Epidermal melanocyte (primary cell): ENCODE measurements at regions not wholly inside any gene's neighbourhood (a gene's known extent, or its start where the extent isn't known, plus 50 kb on each side); places are given as distances from the start of the nearest gene placed in this dataset.
"Not testable (repeated sequence)": the region's sequence is repeated elsewhere in the genome, so short reads cannot be mapped to it uniquely, and the experiment has no call there.

Experiments used
- DNase-seq: peaks from one replicate; pipeline ENCODE4 v3.0.0; 2011; ENCODE audit warnings: low spot score; ENCODE audit not compliant: insufficient read length

DNA sequence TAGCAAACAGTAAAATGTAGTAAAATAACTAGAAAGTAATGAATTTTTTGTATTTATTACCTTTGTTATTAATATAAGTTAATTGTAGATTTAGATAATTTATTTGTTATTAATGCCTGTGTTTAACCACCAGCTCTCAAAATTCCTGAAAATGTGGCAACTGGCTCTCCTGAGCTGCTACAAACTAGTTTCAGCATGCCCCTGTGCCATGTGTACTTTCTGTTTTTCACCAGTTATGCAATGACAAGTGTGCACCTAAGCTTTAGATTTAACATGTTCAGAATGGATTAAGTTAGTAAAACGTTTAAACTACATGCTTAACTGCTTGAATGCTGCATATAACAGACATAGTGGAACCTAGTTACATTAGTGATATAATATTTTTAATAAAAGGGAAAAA, 88.1 kb downstream of the POSTN start:
- DNase-seq: no peak

DNA sequence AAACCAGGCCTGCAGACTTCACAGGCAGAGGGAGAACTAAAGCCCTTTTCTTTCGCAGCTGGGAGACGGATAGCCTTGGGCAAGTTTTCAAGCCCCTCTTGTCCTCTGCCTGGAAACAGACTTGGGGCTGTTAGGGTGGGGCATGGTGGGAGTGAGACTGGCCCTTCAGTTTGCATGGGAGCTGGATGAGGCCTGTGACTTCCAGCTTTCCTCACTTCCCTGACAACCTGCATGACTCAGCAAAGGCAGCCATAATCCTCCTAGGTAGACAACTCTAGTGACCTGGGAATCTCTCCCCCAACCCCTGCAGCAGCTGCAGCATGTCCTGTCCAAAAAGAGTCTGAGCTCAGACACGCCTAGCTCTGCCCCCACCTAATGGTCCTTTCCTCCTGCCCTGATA, 93.0 kb downstream of the POSTN start:
- no peak for DNase-seq

DNA sequence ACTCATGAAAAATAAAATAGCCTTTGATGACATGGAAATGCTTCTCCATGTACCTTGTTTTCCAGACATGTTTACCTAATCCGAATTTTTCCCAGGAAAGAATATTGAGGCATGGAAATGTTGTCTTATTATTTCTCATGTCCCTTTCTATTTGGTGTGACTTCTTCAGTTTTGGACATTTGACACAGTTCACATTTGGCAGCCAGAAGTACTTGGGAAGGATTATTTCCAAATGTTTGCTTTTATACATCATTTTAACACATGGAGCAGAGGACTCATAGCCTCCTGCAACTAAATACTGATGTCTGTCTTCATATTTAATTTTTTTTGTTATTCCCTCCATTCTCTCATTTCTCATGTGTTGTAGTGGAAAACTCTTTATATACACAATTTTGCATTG, 94.3 kb downstream of the POSTN start:
- DNase-seq: no peak

DNA sequence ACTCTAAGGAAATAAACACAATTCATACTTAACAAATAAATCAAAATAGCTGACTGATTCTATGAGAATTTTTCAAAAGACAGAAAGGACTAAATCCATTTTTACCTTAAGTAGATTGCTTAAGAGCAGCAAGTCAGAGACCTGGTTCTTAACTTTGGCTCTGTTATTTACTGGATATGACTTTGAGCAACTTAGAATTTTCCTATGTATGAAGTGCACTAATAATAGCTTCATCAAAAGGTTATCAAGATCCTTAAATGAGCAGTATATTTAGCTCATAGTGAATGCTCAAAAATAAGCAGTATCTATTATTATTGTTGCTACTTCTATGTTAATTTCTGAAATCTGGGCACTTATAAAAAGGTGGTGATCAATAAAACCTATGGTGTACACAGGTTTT, 95.3 kb downstream of the POSTN start:
- DNase-seq: no peak

DNA sequence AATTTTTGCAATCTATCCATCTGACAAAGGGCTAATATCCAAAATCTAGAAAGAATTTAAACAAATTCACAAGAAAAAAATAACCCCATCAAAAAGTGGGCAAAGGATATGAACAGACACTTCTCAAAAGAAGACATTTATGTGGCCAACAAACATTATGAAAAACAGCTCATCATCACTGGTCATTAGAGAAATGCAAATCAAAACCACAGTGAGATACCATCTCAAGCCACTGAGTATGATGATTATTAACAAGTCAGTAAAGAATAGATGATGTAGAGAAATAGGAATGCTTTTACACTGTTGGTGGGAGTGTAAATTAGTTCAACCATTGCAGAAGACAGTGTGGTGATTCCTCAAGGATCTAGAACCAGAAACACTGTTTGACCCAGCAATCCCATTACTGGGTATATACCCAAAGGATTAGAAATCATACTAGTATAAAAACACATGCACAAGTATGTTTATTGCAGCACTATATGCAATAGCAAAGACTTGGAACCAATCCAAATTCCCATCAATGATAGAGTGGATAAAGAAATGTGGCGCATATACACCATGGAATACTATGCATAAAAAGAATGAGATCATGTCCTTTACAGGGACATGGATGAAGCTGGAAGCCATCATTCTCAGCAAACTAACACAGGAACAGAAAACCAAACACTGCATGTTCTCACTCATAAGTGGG, 96.1 kb downstream of the POSTN start:
- not testable (repeated sequence) for DNase-seq

DNA sequence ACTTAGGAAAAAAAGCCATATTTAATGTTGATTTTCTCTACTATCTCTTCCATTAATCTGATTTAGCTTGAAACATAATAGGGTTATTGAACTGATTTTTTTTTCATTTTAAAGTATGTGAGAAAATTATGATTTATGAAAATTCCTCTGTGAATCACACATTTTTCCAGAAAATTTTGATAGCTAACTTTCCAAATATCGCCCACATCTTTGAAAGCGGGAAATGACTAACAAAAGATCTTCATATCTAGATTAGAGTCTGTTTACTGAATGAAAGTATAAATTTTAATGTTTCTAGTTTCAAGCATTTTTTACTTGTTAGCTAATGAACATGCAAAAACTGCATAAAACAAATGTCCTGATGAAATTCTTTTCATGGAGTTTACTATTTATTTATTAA, 97.4 kb downstream of the POSTN start:
- no peak for DNase-seq

DNA sequence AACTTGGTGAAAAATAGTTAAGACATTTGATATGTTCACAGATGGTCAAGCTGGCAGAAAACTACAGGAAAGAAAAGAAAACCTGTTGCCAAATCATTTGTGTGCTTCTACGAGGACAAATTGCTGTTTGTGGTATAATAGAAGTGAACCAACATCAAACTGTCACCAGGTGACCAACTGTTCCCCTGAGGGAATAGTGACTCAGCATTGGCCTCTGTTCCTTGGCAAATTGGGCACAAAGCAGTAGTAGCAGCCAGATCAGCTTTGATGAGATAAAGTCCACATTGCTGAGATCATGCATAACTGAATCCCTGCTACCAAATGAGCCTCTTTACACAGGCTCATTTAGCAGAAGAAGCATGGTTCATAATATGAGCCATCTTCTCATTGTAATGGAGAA, 103.5 kb downstream of the POSTN start:
- DNase-seq: no peak

DNA sequence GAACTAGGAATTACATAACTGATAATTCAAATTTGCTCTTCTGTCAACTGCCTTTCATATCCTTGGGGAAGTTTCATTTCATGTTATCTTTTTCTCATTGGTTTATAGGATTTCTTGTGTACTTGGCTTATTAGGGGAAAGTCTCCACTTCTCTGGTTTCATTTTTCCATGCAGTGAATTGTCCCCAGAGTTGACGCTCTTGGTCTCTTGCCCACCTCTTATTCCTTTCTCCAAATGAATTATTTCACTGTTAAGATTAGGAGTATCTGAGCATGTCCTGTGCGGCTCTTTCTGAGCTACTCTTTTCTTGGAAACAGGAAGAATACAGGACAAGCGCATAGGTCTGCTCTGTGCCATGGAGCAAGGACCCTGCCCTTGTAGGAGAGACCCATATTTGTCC, 104.8 kb downstream of the POSTN start:
- DNase-seq: no peak

DNA sequence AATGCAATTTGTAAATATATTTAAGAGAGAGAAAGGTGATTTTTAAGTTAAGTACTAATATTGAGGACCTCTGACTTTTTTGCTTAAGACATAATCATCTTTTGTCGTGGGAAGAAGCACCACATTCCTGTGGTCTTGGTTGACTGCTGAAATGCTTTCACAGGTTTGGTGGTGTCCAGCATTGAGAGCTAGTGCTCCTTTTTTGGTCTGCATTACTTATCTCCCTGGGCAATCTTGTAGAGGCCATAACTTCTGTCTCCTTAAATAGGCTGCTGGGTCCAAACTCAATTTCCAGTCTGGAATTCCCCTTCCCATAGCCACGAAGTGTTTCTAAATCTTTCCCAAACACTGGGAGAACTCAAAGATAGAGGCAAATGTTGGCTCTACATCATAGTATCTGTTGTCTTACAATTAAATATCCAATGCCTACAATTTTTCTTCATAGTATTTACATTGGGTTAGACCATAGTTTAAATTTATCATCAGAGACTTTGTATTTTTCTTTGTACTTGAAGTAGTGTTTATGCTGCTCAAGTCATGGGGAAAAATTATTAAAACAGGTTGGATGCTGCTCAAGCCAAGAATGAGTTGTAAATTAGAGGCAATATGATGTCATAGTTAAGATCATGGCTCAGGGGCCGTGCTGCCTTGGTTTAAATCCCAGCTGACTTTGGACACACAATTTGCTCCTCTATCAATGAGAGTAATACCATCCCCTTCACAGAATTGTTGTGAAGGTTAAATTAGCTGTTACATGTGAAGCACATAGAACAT, 105.6 kb downstream of the POSTN start:
- DNase-seq: no peak

DNA sequence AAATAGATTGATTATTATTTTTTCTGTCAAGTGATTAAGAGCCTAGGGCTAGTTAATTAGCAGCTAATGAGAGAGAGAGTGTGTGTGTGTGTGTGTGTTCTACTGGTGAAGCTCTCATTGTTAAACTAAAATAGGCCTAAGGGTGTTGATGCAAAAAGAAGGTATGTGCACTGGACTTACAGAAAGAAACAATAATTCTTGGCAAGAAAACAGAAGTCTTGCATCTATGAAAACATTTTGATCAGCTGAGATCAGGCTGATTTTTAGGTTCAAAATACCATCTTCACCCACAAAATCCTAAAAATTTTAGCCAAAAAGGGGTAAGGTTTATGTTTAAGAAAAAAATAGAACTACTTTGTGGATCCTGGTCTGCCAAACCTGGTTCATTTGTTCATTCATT, 106.5 kb downstream of the POSTN start:
- DNase-seq: no peak

DNA sequence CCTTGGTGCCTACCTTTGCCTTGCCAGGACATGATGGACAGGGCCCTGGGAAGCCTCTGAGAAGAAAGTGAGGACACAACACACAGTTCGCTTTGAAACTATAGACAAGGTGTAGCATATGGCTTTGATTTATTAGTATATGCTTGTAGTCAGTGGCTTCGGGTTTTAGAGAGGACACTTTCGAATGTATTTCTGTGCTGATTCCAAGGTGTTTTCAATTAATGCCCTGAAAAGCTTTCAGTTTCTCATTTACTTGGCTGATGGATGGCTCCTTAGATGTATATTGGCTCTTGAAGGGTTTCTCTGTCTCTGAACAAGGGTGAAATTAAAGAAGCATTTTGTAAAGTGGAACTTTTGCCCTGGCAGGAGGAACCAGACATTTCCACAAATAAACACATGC, 106.9 kb downstream of the POSTN start:
- DNase-seq: no peak

DNA sequence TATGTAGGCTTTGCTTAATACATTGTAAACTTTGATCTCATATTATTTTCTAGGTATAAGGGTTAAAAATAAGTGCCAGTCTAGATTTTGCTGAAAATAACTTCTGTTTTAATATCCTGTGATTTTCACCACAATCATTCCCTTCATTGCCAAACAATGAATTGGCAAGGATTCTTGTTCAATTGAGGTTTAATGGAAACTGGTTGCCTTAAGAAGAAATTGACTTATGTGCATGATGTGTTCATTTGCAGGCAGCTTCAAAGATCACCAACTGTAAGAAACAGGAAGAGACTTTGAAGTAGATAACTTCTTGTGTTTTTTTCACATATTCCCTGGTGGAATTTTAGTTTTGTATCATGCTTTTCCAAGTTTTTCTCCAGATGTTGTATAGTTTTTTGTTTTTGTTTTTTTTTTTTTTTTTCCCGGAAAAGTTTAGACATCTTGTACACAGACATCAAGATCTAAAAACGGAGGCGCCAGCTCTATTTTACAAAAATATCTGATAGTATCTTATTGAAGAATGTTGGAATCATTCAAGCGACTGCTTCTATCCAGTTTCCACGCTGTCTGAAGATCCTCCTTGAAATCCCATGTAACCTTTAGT, 108.3 kb downstream of the POSTN start:
- DNase-seq: no peak

DNA sequence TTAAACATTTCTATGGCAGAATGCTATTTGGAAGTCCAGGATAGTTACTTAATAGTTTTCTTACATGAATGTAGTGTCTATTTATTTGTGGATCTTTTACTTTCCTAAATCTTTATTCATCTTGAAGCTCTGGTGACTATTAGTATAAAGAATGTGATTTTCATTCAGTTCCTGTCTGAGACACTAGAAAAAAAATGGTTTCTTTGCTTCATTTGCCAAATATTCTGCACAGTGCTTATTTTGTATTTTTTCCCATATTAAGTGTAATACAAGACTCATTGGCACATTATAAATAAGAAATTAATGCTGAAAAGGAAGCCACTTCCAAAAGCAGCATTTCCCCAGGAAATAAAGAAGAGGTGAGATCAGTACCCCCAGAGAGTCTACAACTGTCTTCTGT, 109.8 kb downstream of the POSTN start:
- DNase-seq: no peak

DNA sequence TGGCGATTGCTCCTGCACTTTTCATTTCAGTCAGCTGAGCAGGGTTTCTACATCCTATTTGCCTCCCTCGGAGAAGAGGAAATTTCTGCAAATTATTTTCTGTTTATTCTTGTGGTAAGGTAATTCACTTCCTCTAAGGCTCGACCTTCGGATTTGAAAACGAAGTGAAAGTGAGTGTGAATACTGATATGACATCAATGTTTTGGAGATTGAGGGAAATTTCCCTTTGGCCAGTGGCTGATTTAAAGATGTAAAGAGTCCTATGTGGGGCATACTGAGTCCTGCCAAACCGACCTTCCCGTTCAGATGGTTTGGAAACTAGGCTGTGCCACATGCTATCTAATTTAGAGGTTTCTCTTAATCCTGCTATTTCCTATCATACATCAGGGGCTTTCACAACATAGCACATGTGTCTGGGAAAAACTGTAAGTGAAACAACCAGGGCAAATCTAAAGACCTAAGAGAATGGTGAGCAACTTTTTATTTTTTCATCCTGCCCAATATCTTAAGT, 112.3 kb downstream of the POSTN start:
- DNase-seq: no peak

DNA sequence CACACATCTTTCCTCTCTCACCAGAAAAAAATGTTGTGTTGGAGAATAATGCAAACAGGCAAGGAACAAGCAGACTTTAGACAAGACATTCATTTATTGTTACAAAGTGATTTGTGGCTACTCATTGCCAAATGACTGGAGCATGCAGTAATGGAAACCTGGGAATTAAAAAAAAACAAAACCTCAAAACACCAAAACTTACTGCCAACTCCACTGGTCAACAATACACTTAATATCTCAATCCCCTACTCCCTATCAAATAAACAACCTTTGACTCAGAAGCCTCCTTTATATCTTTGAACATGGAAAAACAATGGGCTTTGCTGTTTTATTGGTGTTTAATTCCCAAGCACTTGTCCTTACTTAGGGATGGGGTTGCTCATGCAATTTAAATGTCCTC, 112.8 kb downstream of the POSTN start:
- no peak for DNase-seq

DNA sequence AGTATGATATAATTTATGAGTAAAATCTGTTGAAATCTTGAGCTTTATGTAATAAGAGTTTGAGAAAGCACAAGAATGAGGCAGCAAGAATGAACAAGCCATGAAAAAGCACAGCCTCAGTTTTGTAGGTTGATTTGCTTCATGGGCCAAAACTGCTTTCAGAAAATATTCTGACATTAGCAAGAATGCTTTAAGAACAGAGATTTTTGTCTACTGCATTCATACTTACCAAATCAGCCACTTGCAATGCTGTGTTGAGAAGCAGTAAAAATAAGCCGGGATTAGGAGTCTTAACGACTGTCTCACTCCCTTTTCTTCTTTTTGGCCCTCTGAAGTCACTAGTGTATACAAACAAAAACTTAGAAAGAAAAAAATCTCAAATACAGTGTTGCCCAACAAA, 114.5 kb downstream of the POSTN start:
- DNase-seq: no peak

DNA sequence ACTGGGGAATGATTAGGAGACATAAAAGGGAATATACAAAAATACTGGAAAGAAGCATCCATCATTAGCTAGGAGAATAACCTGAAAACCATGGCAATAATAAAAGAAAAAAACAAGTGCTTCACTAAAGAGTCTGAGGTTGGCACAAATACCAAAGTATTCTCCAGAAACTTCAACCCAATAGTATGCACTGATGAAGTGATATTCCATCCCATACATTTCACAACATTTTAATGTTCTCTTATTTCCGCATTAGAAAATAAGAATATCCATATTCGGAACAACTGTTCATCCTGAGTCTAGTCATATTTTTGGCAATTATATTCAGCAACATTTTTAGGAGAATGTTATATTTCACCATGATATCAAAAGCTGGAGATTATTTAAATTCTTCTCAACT, 116.2 kb downstream of the POSTN start:
- DNase-seq: no peak

DNA sequence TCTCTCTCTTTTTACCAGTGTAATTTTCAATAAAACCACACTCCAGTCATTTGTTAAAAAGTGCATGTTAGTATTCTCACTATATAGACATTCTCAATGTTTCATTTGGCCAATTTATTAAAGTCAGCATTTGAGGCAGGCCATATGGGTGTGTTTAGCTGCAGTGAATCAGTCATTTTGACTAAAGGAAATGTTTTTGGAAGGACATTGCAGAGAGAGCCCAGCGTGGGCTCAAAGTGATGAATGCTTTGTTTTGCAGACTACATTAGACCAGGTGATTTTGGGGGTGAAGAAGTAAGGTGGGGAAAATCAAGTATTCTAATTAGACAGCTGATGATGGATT, 116.7 kb downstream of the POSTN start:
- DNase-seq: no peak

DNA sequence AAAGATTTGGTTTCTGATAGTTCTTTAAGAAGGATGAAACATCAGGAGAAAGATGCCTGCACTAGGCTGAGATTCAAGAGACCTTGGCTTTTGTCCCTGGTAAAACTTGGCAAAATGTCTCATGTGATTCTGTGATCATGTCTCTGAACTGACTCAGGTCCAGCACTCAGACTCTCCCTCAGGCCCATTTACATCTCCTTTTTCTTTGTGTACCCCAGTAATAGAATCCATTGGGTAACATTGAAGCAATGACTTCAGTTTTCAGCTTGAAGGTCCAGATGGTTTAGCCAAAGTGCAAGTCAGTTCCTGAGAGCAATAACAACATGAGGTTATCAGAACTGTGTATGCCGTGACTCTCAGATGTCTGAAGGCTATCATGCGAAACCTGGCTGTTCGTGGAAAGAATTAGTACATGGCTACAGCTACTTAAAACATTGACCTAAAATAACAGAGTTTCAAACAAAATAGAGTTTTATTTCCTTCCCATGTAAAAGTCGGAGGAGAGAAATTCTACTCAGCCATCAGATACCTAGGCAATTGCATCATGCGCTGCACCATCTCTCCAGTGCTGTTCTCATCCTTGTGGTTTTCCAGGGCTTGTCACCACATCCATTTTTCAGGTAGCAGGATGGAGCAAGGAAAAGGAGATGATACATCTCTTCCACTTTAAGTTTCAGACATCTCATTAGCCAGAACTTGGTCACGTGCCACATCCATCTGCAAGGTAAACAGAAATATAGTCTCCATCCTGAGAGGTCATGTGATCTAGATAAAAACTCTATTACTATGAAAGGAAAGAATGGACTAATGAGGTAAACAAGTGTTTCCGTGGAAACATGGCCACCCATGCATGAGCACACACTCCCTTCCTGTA, 117.3 kb downstream of the POSTN start:
- no peak for DNase-seq

DNA sequence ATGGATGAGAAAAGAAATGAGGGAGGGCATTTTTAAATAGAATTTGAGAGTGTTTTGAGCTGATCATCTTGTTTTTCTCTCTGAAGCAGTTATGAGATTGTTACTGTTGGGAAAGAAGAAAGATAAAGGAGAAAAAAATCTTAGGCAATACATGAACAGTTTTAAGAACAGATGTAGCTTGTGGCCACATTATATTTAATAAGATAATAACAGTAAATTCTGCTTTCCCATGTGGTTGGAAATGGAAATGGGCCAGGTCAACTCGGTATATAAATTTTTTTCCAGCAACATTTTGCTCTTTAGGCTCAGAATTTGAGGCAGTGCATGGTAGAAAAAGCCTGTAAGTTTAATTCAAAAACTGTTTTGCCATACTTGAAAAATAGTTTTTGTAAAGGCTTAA, 118.7 kb downstream of the POSTN start:
- no peak for DNase-seq

DNA sequence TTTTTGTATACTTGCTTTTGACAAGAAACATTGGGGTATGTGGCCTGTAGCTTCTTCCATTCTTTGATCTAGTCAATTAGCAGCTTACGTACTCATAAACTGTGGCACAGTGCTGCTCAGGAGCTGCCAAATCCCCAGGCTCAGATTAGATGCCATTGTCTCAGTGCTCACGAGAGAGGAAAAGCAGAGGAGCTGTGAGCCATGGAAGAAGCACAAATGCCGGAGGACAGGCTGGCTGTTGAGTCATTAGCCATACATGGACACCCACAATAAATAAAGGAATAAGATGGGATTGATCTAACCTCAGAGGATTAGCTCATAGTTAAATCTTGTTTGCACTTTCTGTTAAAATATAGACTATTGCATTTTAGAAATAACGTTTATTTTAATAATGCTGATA, 121.7 kb downstream of the POSTN start:
- no peak for DNase-seq

DNA sequence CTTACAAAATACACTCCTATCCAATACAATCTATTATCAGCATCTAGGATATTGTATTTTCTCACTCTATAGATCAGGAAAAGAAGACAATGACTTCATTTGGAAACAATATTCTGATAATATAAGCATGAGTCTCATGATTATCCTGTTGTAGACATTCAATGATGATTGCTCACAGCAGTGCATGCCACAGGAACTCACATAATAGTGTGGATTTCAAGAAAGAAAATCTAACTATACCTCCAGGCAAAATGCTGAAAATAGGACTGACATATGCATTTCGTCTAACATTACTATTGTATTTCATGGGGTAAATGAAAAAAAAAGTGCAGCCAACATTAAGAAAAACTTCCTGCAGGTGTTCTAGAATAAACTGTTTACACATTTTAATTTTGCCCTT, 122.6 kb downstream of the POSTN start:
- no peak for DNase-seq
